ENCODE measurements at regions not wholly inside any gene's neighbourhood (a gene's known extent, or its start where the extent isn't known, plus 50 kb on each side); places are given as distances from the start of the nearest gene placed in this dataset.

- no peak for DNase-seq
- H3K4me1 ChIP-seq (ENCODE audit: control extremely low read depth in 1 of 4, control insufficient read depth in 4 of 4, insufficient read depth in 4 of 4, low read length in 3 of 4) = no peaks in the 10 kb centered on the region
- H3K9me3 ChIP-seq (ENCODE audit: control extremely low read depth in 1 of 5, control insufficient read depth in 4 of 5, insufficient read depth in 2 of 5, low read depth in 1 of 5, low read length in 4 of 5) = peaks cover 0 to 1% (median 0%) of the 10 kb centered on the region in 5 experiments
- H3K36me3 ChIP-seq (ENCODE audit: control insufficient read depth in 4 of 4, insufficient read depth in 4 of 4, low read length in 3 of 4) = no peaks in the 10 kb centered on the region
- no peak overlapping the region for H3K27ac ChIP-seq (ENCODE audit: insufficient read depth in 1 of 2, low read depth in 1 of 2, low read length in 2 of 2, poor library complexity in 1 of 2, severe bottlenecking in 2 of 2)
- POLR2A ChIA-PET = no interaction called here
- H3K27me3 ChIP-seq (replicated peaks in 2 of 5; ENCODE audit: control insufficient read depth in 4 of 5, insufficient read depth in 5 of 5, low read length in 4 of 5) = no peaks in the 10 kb centered on the region
- CTCF ChIA-PET = no interaction called here
- no peak overlapping the region for H3K4me3 ChIP-seq (ENCODE audit: control insufficient read depth in 1 of 7, extremely low read depth in 1 of 7, insufficient read depth in 4 of 7, low read depth in 2 of 7, low read length in 6 of 7)
- 100% methylated on average over 2 of the region's 2 CpGs for WGBS (ENCODE audit: insufficient coverage)
Measured at GRCh38 chr4:156615066-156615531, 356.5 kb downstream of the PDGFC start.

- DNase-seq = no peak
- Histone ChIP-seq H3K4me3 (ENCODE audit: control insufficient read depth in 1 of 7, extremely low read depth in 1 of 7, insufficient read depth in 4 of 7, low read depth in 2 of 7, low read length in 6 of 7) (no peak overlapping the region), H3K9me3 (ENCODE audit: control extremely low read depth in 1 of 5, control insufficient read depth in 4 of 5, insufficient read depth in 2 of 5, low read depth in 1 of 5, low read length in 4 of 5) (peaks cover 0 to 1% (median 0%) of the 10 kb centered on the region in 5 experiments), H3K4me1 (ENCODE audit: control extremely low read depth in 1 of 4, control insufficient read depth in 4 of 4, insufficient read depth in 4 of 4, low read length in 3 of 4) (no peaks in the 10 kb centered on the region), H3K36me3 (ENCODE audit: control insufficient read depth in 4 of 4, insufficient read depth in 4 of 4, low read length in 3 of 4) (no peaks in the 10 kb centered on the region), H3K27me3 (replicated peaks in 2 of 5; ENCODE audit: control insufficient read depth in 4 of 5, insufficient read depth in 5 of 5, low read length in 4 of 5) (no peaks in the 10 kb centered on the region), H3K27ac (ENCODE audit: insufficient read depth in 1 of 2, low read depth in 1 of 2, low read length in 2 of 2, poor library complexity in 1 of 2, severe bottlenecking in 2 of 2) (no peak overlapping the region)
- POLR2A ChIA-PET = no interaction called here
- CTCF ChIA-PET = no interaction called here
Measured at GRCh38 chr4:156614536-156614935, 357.1 kb downstream of the PDGFC start.

- CTCF ChIA-PET = interaction anchor here (1.8 kb wide), 1 partner anchor 15 kb away, joined by 4 read pairs; no protein-coding TSS in a partner anchor
- 100% methylated on average over 1 of the region's 1 CpG for WGBS (ENCODE audit: insufficient coverage)
Measured at GRCh38 chr4:156609421-156609820, 362.2 kb downstream of the PDGFC start.

GRCh38 chr4:156608651-156609050, 362.9 kb downstream of the PDGFC start:
- no peaks in the 10 kb centered on the region for H3K36me3 ChIP-seq (ENCODE audit: control insufficient read depth in 4 of 4, insufficient read depth in 4 of 4, low read length in 3 of 4)
- WGBS (ENCODE audit: insufficient coverage) = no CpG with 5 or more reads among the region's 6 CpGs
- CTCF ChIA-PET = interaction anchor here (1.8 kb wide), 1 partner anchor 15 kb away, joined by 4 read pairs; no protein-coding TSS in a partner anchor

More at GRCh38 chr4:156609421-156609820, 362.2 kb downstream of the PDGFC start:
- Histone ChIP-seq H3K36me3 (ENCODE audit: control insufficient read depth in 4 of 4, insufficient read depth in 4 of 4, low read length in 3 of 4) (no peaks in the 10 kb centered on the region), H3K4me1 (ENCODE audit: control extremely low read depth in 1 of 4, control insufficient read depth in 4 of 4, insufficient read depth in 4 of 4, low read length in 3 of 4) (no peaks in the 10 kb centered on the region), H3K4me3 (ENCODE audit: control insufficient read depth in 1 of 7, extremely low read depth in 1 of 7, insufficient read depth in 4 of 7, low read depth in 2 of 7, low read length in 6 of 7) (no peak overlapping the region), H3K27me3 (replicated peaks in 2 of 5; ENCODE audit: control insufficient read depth in 4 of 5, insufficient read depth in 5 of 5, low read length in 4 of 5) (no peaks in the 10 kb centered on the region), H3K9me3 (ENCODE audit: control extremely low read depth in 1 of 5, control insufficient read depth in 4 of 5, insufficient read depth in 2 of 5, low read depth in 1 of 5, low read length in 4 of 5) (peaks cover 0 to 1% (median 0%) of the 10 kb centered on the region in 5 experiments), H3K27ac (ENCODE audit: insufficient read depth in 1 of 2, low read depth in 1 of 2, low read length in 2 of 2, poor library complexity in 1 of 2, severe bottlenecking in 2 of 2) (no peak overlapping the region)
- POLR2A ChIA-PET = no interaction called here
- no peak for DNase-seq

GRCh38 chr4:156607478-156607857, 364.1 kb downstream of the PDGFC start:
- Histone ChIP-seq H3K36me3 (ENCODE audit: control insufficient read depth in 4 of 4, insufficient read depth in 4 of 4, low read length in 3 of 4) (no peaks in the 10 kb centered on the region), H3K9me3 (ENCODE audit: control extremely low read depth in 1 of 5, control insufficient read depth in 4 of 5, insufficient read depth in 2 of 5, low read depth in 1 of 5, low read length in 4 of 5) (peaks cover 0 to 1% (median 0%) of the 10 kb centered on the region in 5 experiments), H3K4me1 (ENCODE audit: control extremely low read depth in 1 of 4, control insufficient read depth in 4 of 4, insufficient read depth in 4 of 4, low read length in 3 of 4) (no peaks in the 10 kb centered on the region), H3K27me3 (replicated peaks in 2 of 5; ENCODE audit: control insufficient read depth in 4 of 5, insufficient read depth in 5 of 5, low read length in 4 of 5) (no peaks in the 10 kb centered on the region), H3K27ac (ENCODE audit: insufficient read depth in 1 of 2, low read depth in 1 of 2, low read length in 2 of 2, poor library complexity in 1 of 2, severe bottlenecking in 2 of 2) (no peak overlapping the region), H3K4me3 (ENCODE audit: control insufficient read depth in 1 of 7, extremely low read depth in 1 of 7, insufficient read depth in 4 of 7, low read depth in 2 of 7, low read length in 6 of 7) (no peak overlapping the region)
- POLR2A ChIA-PET = no interaction called here
- DNase-seq = no peak
- no CpG with 5 or more reads among the region's 1 CpG for WGBS (ENCODE audit: insufficient coverage)
- CTCF ChIA-PET = no interaction called here

More at GRCh38 chr4:156608651-156609050, 362.9 kb downstream of the PDGFC start:
- H3K4me3 ChIP-seq (ENCODE audit: control insufficient read depth in 1 of 7, extremely low read depth in 1 of 7, insufficient read depth in 4 of 7, low read depth in 2 of 7, low read length in 6 of 7) = no peak overlapping the region
- H3K9me3 ChIP-seq (ENCODE audit: control extremely low read depth in 1 of 5, control insufficient read depth in 4 of 5, insufficient read depth in 2 of 5, low read depth in 1 of 5, low read length in 4 of 5) = peaks cover 0 to 1% (median 0%) of the 10 kb centered on the region in 5 experiments
- no peak overlapping the region for H3K27ac ChIP-seq (ENCODE audit: insufficient read depth in 1 of 2, low read depth in 1 of 2, low read length in 2 of 2, poor library complexity in 1 of 2, severe bottlenecking in 2 of 2)
- POLR2A ChIA-PET = no interaction called here
- H3K27me3 ChIP-seq (replicated peaks in 2 of 5; ENCODE audit: control insufficient read depth in 4 of 5, insufficient read depth in 5 of 5, low read length in 4 of 5) = no peaks in the 10 kb centered on the region
- H3K4me1 ChIP-seq (ENCODE audit: control extremely low read depth in 1 of 4, control insufficient read depth in 4 of 4, insufficient read depth in 4 of 4, low read length in 3 of 4) = no peaks in the 10 kb centered on the region
- DNase-seq = no peak

GRCh38 chr4:156606554-156607477, 364.8 kb downstream of the PDGFC start:
- Histone ChIP-seq H3K27me3 (replicated peaks in 2 of 5; ENCODE audit: control insufficient read depth in 4 of 5, insufficient read depth in 5 of 5, low read length in 4 of 5) (no peaks in the 10 kb centered on the region), H3K27ac (ENCODE audit: insufficient read depth in 1 of 2, low read depth in 1 of 2, low read length in 2 of 2, poor library complexity in 1 of 2, severe bottlenecking in 2 of 2) (no peak overlapping the region), H3K4me3 (ENCODE audit: control insufficient read depth in 1 of 7, extremely low read depth in 1 of 7, insufficient read depth in 4 of 7, low read depth in 2 of 7, low read length in 6 of 7) (no peak overlapping the region), H3K36me3 (ENCODE audit: control insufficient read depth in 4 of 4, insufficient read depth in 4 of 4, low read length in 3 of 4) (no peaks in the 10 kb centered on the region), H3K4me1 (ENCODE audit: control extremely low read depth in 1 of 4, control insufficient read depth in 4 of 4, insufficient read depth in 4 of 4, low read length in 3 of 4) (no peaks in the 10 kb centered on the region), H3K9me3 (ENCODE audit: control extremely low read depth in 1 of 5, control insufficient read depth in 4 of 5, insufficient read depth in 2 of 5, low read depth in 1 of 5, low read length in 4 of 5) (peaks cover 0 to 1% (median 0%) of the 10 kb centered on the region in 5 experiments)
- WGBS (ENCODE audit: insufficient coverage) = 100% methylated on average over 3 of the region's 7 CpGs
- CTCF ChIA-PET = no interaction called here
- POLR2A ChIA-PET = no interaction called here
- DNase-seq = no peak

- no peak for DNase-seq
- Histone ChIP-seq H3K27ac (ENCODE audit: insufficient read depth in 1 of 2, low read depth in 1 of 2, low read length in 2 of 2, poor library complexity in 1 of 2, severe bottlenecking in 2 of 2) (no peak overlapping the region), H3K9me3 (ENCODE audit: control extremely low read depth in 1 of 5, control insufficient read depth in 4 of 5, insufficient read depth in 2 of 5, low read depth in 1 of 5, low read length in 4 of 5) (peaks cover 0 to 1% (median 0%) of the 10 kb centered on the region in 5 experiments), H3K4me1 (ENCODE audit: control extremely low read depth in 1 of 4, control insufficient read depth in 4 of 4, insufficient read depth in 4 of 4, low read length in 3 of 4) (peaks cover 0 to 9% (median 4%) of the 10 kb centered on the region in 4 experiments), H3K27me3 (replicated peaks in 2 of 5; ENCODE audit: control insufficient read depth in 4 of 5, insufficient read depth in 5 of 5, low read length in 4 of 5) (no peaks in the 10 kb centered on the region), H3K4me3 (ENCODE audit: control insufficient read depth in 1 of 7, extremely low read depth in 1 of 7, insufficient read depth in 4 of 7, low read depth in 2 of 7, low read length in 6 of 7) (no peak overlapping the region), H3K36me3 (ENCODE audit: control insufficient read depth in 4 of 4, insufficient read depth in 4 of 4, low read length in 3 of 4) (no peaks in the 10 kb centered on the region)
- ChIA-PET POLR2A (no interaction called here), CTCF (no interaction called here)
- WGBS (ENCODE audit: insufficient coverage) = 94% methylated on average over 6 of the region's 6 CpGs
Measured at GRCh38 chr4:156598138-156598681, 373.4 kb downstream of the PDGFC start.
